HK-2 (cell line): ENCODE measurements at regions not wholly inside any gene's neighbourhood (a gene's known extent, or its start where the extent isn't known, plus 50 kb on each side); places are given as distances from the start of the nearest gene placed in this dataset.
"Not testable (repeated sequence)": the region's sequence is repeated elsewhere in the genome, so short reads cannot be mapped to it uniquely, and the experiment has no call there.

Experiments used
- DNase-seq: peaks from one replicate; pipeline ENCODE4 v3.0.0-alpha.2; 2018; ENCODE audit not compliant: unreplicated experiment

GRCh38 chr10:63920926-63921325, 399.7 kb downstream of the REEP3 start:
- DNase-seq = no peak

DNA sequence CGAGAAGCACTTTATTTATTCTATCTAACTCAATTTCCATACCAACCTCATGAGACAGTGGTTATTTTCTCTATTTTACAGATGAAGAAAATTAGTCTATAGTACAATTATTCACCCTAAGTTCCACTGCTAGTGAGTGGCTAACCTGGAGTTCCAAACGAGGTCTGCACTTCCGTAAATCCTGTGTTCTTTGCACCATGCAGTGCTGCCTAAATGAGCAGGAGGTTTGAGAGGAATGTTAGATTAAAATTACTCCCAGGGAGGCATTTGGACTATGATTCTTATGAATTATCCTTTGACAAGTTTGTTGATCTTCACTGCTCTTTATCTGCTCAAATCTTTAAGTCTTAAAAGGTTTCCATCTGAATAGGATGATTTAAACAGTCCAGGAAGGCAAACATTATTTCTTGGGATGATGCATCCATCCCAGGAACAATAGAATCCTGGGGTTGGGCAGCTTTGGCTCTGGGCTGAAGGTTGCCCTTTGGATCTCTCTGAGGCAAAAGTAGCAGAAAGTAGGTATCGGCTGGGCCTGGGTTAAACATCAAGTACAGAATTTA, 400.8 kb downstream of the REEP3 start:
- no peak for DNase-seq

GRCh38 chr10:63922468-63923284, 401.5 kb downstream of the REEP3 start:
- no peak for DNase-seq

- no peak for DNase-seq
These were observed 408.7 kb downstream of the REEP3 start for GRCh38 chr10:63929831-63930467.

GRCh38 chr10:63930584-63930983, 409.4 kb downstream of the REEP3 start:
- no peak for DNase-seq

GRCh38 chr10:63935705-63936104, 414.5 kb downstream of the REEP3 start:
- no peak for DNase-seq

- no peak for DNase-seq
These were observed 419.2 kb downstream of the REEP3 start for GRCh38 chr10:63940277-63940922.

- no peak for DNase-seq
These were observed 443.2 kb downstream of the REEP3 start for GRCh38 chr10:63964406-63964805.

DNA sequence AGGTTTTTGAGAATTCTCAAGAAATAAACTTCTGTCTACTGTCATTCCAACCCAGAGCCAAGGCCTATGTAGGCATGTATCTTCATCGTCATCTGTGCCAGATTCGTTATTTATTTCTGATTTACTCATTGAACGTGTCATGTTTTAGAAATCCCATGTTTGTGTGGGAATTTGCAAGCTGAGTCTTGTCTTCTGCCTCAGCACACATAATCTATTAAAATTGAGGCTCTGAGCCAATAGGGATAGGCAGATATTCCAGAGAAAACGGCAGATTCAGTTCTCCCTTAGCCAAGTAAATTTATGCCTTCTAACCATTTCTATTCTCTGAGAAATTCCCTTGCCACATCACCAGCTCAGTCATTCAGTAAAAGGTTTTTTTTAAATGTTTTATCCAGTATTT, 444.6 kb downstream of the REEP3 start:
- no peak for DNase-seq

- no peak for DNase-seq
These were observed 452.0 kb downstream of the REEP3 start for GRCh38 chr10:63972949-63973827.

- DNase-seq = peak; percentile 33
These were observed 455.3 kb downstream of the REEP3 start for GRCh38 chr10:63976538-63976937.

DNA sequence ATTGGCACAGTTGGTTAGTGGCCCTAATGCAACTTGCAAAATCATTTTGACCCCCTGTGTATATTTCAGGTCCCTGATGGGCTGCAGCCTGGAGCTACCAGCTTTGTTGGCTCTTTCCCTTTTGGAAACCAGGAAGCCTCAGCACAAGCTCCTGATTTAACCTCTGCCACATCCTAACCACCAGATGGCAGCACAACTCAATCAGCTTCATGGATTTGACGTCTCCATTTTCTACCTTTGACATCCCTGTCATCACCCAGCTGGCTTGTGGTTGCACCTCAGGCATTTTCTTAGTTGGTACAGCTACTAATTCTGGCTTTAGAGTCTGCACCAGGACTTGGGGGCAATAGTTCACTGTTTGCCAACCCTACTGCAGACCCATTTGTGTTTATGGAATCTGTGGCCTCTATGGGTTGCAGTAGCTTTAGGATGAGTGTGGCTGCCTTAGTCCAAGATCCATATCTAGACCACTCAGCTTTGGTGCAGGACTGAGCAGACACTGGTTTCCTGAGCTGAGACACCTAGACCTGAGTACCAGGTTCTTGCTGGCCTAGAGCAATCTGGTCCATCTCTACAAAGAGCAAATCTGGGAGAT, 456.2 kb downstream of the REEP3 start:
- peak; percentile 36 for DNase-seq

DNA sequence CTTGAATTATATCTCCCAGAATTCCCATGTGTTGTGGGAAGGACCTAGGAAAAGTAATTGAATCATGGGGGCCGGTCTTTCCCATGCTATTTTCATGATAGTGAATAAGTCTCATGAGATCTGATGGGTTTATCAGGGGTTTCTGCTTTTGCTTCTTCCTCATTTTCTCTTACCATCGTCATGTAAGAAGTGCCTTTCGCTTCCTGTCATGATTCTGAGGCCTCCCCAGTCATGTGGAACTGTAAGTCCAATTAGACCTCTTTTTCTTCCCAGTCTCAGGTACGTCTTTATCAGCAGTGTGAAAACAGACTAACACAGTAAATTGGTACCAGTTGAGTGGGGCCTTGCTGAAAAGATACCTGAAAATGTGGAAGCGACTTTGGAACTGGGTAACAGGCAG, 459.7 kb downstream of the REEP3 start:
- not testable (repeated sequence) for DNase-seq

- DNase-seq = not testable (repeated sequence)
These were observed 462.9 kb downstream of the REEP3 start for GRCh38 chr10:63984061-63984460.

DNA sequence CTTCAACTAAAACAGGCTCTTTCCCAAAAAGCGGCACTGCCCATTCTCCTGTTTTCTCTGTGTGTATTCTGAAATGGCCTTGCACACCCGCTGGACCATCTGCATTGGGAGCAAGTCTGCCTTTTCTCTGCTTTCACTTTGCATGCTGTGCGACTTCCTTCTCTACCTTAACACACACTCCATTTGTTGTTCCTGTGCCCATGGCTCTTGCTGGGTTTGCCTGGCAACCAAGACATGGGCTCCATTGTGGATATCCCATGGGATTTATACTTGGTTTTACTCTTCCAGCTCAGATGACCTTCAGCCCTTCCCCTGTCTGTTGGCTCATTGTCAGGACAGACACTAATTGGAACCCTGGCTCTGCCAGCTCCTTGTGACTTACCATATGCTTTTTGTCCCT, 465.3 kb downstream of the REEP3 start:
- DNase-seq = no peak

- no peak for DNase-seq
These were observed 466.0 kb downstream of the REEP3 start for GRCh38 chr10:63987212-63987611.

- DNase-seq = no peak
These were observed 473.2 kb downstream of the REEP3 start for GRCh38 chr10:63994371-63994770.

DNA sequence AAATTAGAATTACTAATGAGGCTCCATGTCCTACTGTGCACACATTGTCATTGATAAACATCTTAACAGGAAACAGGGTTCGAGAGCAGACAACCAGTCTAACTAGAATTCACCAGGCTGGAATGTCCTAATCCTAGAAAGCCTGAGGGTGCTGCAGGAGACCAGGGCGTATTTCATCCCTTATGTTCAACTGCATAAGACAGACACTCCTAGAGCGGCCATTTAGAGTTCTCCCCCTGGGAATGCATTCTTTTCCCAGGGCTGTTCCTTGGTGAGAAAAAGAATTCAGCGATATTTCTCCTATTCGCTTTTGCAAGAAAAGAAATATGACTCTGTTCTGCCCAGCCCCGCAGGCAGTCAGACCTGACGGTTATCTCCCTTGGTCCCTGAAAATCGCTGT, 486.0 kb downstream of the REEP3 start:
- no peak for DNase-seq

DNA sequence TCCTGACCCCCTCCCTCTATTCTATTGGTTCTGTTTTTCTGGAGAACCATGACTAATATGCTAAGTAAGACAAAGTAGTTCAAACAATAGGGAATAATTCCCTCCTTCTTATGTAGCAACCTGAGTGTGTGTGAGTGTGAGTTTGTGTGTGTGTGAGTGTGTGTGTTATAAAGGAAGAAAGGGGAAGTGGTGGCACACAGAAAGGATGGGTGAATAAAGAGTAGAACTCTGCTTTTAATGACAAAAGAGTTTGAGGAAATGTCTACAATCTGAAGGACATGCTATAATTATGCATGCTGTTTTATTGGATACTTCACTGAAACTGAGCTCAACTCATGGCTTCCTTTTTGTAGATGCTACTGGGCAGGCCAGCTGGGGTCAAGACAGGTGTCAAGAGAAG, 489.5 kb downstream of the REEP3 start:
- DNase-seq = no peak

- no peak for DNase-seq
These were observed 490.9 kb downstream of the REEP3 start for GRCh38 chr10:64011912-64012714.
